OCI-LY7 (cell line): ENCODE measurements at regions not wholly inside any gene's neighbourhood (a gene's known extent, or its start where the extent isn't known, plus 50 kb on each side); places are given as distances from the start of the nearest gene placed in this dataset.

Source experiments
- BruUV-seq: library from RNA; stranded (reverse); fragments of 400-500 nt; replicated peaks from 2 replicates; lab custom pipeline; 2021; lab: Mats Ljungman, UMichigan
- CTCF ChIA-PET: fragments of 300-600 bp; sonication (Branson Sonifier 250); formaldehyde crosslinking; loops from one replicate; lab custom pipeline; 2022; ENCODE audit warnings: antibody characterized with exemption; ENCODE audit not compliant: unreplicated experiment; lab: Charles Lee
- POLR2A ChIA-PET: fragments of 300-600 bp; sonication (Branson Sonifier 250); formaldehyde crosslinking; loops from one replicate; lab custom pipeline; 2022; ENCODE audit warnings: antibody characterized with exemption; lab: Charles Lee
- DNase-seq: peaks from one replicate; pipeline ENCODE4 v3.0.0-alpha.2; 2015; ENCODE audit warnings: low spot score
- H2AFZ ChIP-seq: fragments of 200-600 bp; sonication (generic), shearing (Covaris generic); 2 replicates; pipeline ENCODE4 v1.6.1; 2014; ENCODE audit warnings: mild to moderate bottlenecking, antibody characterized with exemption, low read length, moderate library complexity
- H3K27ac ChIP-seq: fragments of 200-600 bp; sonication (generic); 2 replicates; pipeline ENCODE4 v1.5.1; 2014; ENCODE audit warnings: mixed run types, low read depth, mild to moderate bottlenecking, moderate library complexity, low read length, inconsistent platforms; ENCODE audit not compliant: poor library complexity, severe bottlenecking
- H3K36me3 ChIP-seq: fragments of 200-600 bp; sonication (generic); 2 replicates; pipeline ENCODE4 v1.6.1; 2014; ENCODE audit warnings: mild to moderate bottlenecking, antibody characterized with exemption, low read length, moderate library complexity, mixed read lengths; ENCODE audit not compliant: insufficient read depth
- H3K4me1 ChIP-seq: fragments of 200-600 bp; sonication (generic); 2 replicates; pipeline ENCODE4 v1.5.1; 2014; ENCODE audit warnings: mild to moderate bottlenecking, low read length; ENCODE audit not compliant: insufficient read depth, poor library complexity, severe bottlenecking
- H3K4me2 ChIP-seq: fragments of 200-600 bp; sonication (generic); 2 replicates; pipeline ENCODE4 v1.6.1; 2014; ENCODE audit warnings: mild to moderate bottlenecking, low read length
- H3K4me3 ChIP-seq: fragments of 200-600 bp; sonication (generic); 2 replicates; pipeline ENCODE4 v1.5.1; 2014; ENCODE audit warnings: mild to moderate bottlenecking, low read depth, low read length; ENCODE audit not compliant: poor library complexity, severe bottlenecking
- H3K79me2 ChIP-seq: fragments of 200-600 bp; sonication (generic); 2 replicates; pipeline ENCODE4 v1.6.1; 2016; ENCODE audit warnings: low read depth, mild to moderate bottlenecking, low read length, moderate library complexity, mixed read lengths; ENCODE audit not compliant: insufficient read depth
- H3K9me2 ChIP-seq: fragments of 200-600 bp; sonication (generic); 2 replicates; pipeline ENCODE4 v1.6.1; 2016; ENCODE audit warnings: mild to moderate bottlenecking, low read length, mixed read lengths; ENCODE audit not compliant: insufficient read depth
- H3K9me3 ChIP-seq: fragments of 200-600 bp; sonication (generic); 2 replicates; pipeline ENCODE4 v1.6.1; 2014; ENCODE audit warnings: mild to moderate bottlenecking, mixed run types, low read length, mixed read lengths
- H4K20me1 ChIP-seq: fragments of 200-600 bp; sonication (generic); 2 replicates; pipeline ENCODE4 v1.6.1; 2014; ENCODE audit warnings: mild to moderate bottlenecking, antibody characterized with exemption, low read length, moderate library complexity, mixed read lengths; ENCODE audit not compliant: insufficient read depth
- EZH2phosphoT487 ChIP-seq: fragments of 200-600 bp; sonication (generic); IDR thresholded peaks from 2 replicates; pipeline ENCODE4 v1.6.1; 2018; ENCODE audit warnings: low read depth, borderline replicate concordance, mild to moderate bottlenecking, mixed run types, antibody characterized with exemption, low read length, moderate library complexity, mixed read lengths
- intact Hi-C: fragments of 100-400 bp; cut with micrococcal nuclease; formaldehyde crosslinking; loops from one replicate; pipeline ENCODE4 v1.10.0; 2022; ENCODE audit not compliant: unreplicated experiment
- TF ChIP-seq, protein P1 (sequence below): fragments of 200-600 bp; sonication (generic); conservative IDR thresholded peaks from 2 replicates; pipeline ENCODE4 v1.5.1; 2014; ENCODE audit warnings: mild to moderate bottlenecking, antibody characterized with exemption, low read length, moderate library complexity, mixed read lengths

DNA sequence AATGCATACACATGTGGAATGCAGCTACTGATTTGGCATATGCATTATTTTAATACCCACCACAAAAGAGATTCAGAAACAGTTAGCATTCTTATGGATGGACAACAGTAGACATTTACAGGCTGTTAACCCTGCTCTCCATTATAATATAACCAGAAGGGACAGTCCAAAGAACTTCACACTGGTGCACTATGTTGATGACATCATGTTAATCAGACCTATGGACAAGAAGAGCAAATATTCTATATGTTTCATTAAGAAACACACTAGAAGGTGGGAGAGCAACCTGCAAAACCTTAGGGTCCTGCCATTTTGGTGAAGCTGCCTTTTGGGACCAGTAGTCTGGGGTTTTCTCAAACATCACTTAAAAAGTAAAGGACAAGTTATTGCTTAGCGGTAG is 701.3 kb downstream of the UQCRFS1 start:
- no peak for TF ChIP-seq EZH2phosphoT487
- TF ChIP-seq, protein P1, sequence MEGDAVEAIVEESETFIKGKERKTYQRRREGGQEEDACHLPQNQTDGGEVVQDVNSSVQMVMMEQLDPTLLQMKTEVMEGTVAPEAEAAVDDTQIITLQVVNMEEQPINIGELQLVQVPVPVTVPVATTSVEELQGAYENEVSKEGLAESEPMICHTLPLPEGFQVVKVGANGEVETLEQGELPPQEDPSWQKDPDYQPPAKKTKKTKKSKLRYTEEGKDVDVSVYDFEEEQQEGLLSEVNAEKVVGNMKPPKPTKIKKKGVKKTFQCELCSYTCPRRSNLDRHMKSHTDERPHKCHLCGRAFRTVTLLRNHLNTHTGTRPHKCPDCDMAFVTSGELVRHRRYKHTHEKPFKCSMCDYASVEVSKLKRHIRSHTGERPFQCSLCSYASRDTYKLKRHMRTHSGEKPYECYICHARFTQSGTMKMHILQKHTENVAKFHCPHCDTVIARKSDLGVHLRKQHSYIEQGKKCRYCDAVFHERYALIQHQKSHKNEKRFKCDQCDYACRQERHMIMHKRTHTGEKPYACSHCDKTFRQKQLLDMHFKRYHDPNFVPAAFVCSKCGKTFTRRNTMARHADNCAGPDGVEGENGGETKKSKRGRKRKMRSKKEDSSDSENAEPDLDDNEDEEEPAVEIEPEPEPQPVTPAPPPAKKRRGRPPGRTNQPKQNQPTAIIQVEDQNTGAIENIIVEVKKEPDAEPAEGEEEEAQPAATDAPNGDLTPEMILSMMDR, result no peak
- Histone ChIP-seq H3K79me2 (no peaks in the 10 kb centered on the region), H3K9me3 (no peaks in the 10 kb centered on the region)

DNA sequence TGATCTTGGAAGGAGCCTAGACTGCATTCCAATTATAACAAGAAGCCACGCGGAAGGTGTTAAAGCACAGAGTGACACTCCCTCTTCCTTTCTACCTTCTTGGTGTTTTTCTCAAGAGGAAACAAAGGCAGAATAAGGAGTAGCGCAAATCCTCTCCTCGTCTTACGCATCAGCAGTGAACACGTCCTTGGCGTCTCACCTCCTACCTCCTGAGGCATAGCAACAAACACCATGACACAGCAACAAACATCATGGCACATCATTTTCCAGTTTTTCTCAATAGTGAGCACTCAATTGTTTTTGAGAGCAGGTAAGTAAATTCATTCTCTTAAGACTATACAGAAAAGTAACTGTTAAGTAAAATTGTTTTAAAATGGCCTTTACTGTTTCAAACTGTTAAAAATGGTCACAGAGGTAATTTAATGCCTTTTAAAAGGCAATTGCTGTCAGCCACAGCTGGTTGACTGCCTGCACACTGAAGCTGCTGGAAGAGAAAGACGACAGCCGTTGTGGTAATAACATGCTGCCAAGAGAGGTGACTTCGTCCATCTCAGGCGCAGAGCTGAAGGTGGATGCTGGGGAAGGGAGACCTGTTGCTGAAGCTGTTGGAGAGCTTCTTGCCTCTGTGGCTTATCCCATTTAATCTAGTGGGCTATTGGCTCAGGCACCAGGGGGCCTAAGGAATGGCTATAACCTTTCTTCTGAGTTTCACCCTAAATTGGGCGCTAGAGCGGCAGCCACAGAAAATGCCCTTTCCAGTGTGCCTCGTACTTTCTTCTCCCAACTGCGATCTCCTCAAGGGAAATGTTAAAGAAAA is 703.7 kb downstream of the UQCRFS1 start:
- ChIA-PET POLR2A (no interaction called here), CTCF (no interaction called here)
- DNase-seq, result no peak
- H3K9me3 ChIP-seq, result no peaks in the 10 kb centered on the region
- H4K20me1 ChIP-seq, result no peaks in the 10 kb centered on the region
- H3K4me1 ChIP-seq, result no peaks in the 10 kb centered on the region
- intact Hi-C loops, result no loop called here
- no peak for TF ChIP-seq EZH2phosphoT487
- TF ChIP-seq, protein P1, result no peak
- H3K79me2 ChIP-seq, result no peaks in the 10 kb centered on the region
- no peak overlapping the region for H3K4me2 ChIP-seq
- H3K9me2 ChIP-seq, result no peaks in the 10 kb centered on the region
- H3K27ac ChIP-seq, result no peak overlapping the region
- no peaks in the 10 kb centered on the region for H3K36me3 ChIP-seq
- H3K4me3 ChIP-seq, result no peak overlapping the region
- H2AFZ ChIP-seq, result no peak overlapping the region
- no TSS peak for BruUV-seq

More for the DNA sequence above, 701.3 kb downstream of the UQCRFS1 start:
- no peak for DNase-seq
- Histone ChIP-seq H3K9me2 (no peaks in the 10 kb centered on the region), H2AFZ (no peak overlapping the region), H4K20me1 (no peaks in the 10 kb centered on the region), H3K27ac (no peak overlapping the region), H3K4me1 (no peaks in the 10 kb centered on the region), H3K36me3 (no peaks in the 10 kb centered on the region), H3K4me3 (no peak overlapping the region), H3K4me2 (no peak overlapping the region)
- no TSS peak for BruUV-seq
- POLR2A ChIA-PET, result no interaction called here
- CTCF ChIA-PET, result no interaction called here
- intact Hi-C loops, result no loop called here

DNA sequence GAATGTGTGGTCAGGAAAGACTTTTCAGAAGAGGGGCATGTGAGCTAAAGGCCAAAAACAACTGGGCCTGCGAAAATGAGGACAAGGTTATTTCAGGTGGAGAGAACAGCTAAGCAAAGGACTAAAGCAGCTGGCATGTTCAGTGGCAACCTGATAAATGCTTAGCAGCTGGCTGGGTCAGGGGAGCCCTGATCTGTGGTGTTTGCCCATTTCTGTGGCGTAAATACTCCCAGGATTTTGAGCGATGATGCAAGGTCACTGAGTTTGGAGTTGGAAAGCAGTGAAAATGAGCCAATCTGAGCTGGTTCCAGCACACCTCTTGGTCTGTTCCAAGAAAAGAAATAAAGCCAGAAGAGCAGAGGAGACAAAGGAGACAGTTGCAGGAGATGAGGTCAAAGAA is 704.3 kb downstream of the UQCRFS1 start:
- Histone ChIP-seq H2AFZ (no peak overlapping the region), H3K36me3 (no peaks in the 10 kb centered on the region), H3K27ac (no peak overlapping the region), H4K20me1 (no peaks in the 10 kb centered on the region), H3K4me3 (no peak overlapping the region), H3K79me2 (no peaks in the 10 kb centered on the region), H3K9me3 (no peaks in the 10 kb centered on the region), H3K4me2 (no peak overlapping the region), H3K9me2 (no peaks in the 10 kb centered on the region), H3K4me1 (no peaks in the 10 kb centered on the region)
- ChIA-PET POLR2A (no interaction called here), CTCF (no interaction called here)
- intact Hi-C loops, result no loop called here
- BruUV-seq, result no TSS peak
- TF ChIP-seq EZH2phosphoT487, result no peak
- TF ChIP-seq, protein P1, result no peak
- DNase-seq, result no peak
